ENCODE measurements at regions not wholly inside any gene's neighbourhood (a gene's known extent, or its start where the extent isn't known, plus 50 kb on each side); places are given as distances from the start of the nearest gene placed in this dataset.

- H3K36me3 ChIP-seq (ENCODE audit: control insufficient read depth, insufficient read depth, low read length): no peaks in the 10 kb centered on the region
- H3K9me3 ChIP-seq (ENCODE audit: control insufficient read depth, low read length): no peaks in the 10 kb centered on the region
- H3K27ac ChIP-seq (ENCODE audit: insufficient read depth, low read length, poor library complexity, severe bottlenecking): no peak overlapping the region
- no peaks in the 10 kb centered on the region for H3K27me3 ChIP-seq (replicated peaks; ENCODE audit: control insufficient read depth, insufficient read depth, low read length, poor library complexity, severe bottlenecking)
- no peak for DNase-seq
- H3K4me3 ChIP-seq (ENCODE audit: insufficient read depth, low read depth, low read length, poor library complexity, severe bottlenecking): no peak overlapping the region
- H3K4me1 ChIP-seq (ENCODE audit: control insufficient read depth, insufficient read depth, low read length, poor library complexity, severe bottlenecking): no peaks in the 10 kb centered on the region
Observed at GRCh38 chr5:74321326-74321725, 319.2 kb downstream of the ENC1 start.

- Histone ChIP-seq H3K36me3 (ENCODE audit: control insufficient read depth, insufficient read depth, low read length) (no peaks in the 10 kb centered on the region), H3K9me3 (ENCODE audit: control insufficient read depth, low read length) (no peaks in the 10 kb centered on the region), H3K27ac (ENCODE audit: insufficient read depth, low read length, poor library complexity, severe bottlenecking) (no peak overlapping the region), H3K27me3 (replicated peaks; ENCODE audit: control insufficient read depth, insufficient read depth, low read length, poor library complexity, severe bottlenecking) (no peaks in the 10 kb centered on the region), H3K4me1 (ENCODE audit: control insufficient read depth, insufficient read depth, low read length, poor library complexity, severe bottlenecking) (no peaks in the 10 kb centered on the region), H3K4me3 (ENCODE audit: insufficient read depth, low read depth, low read length, poor library complexity, severe bottlenecking) (no peak overlapping the region)
- DNase-seq: no peak
Observed at GRCh38 chr5:74320526-74320925, 320.0 kb downstream of the ENC1 start.

- no peaks in the 10 kb centered on the region for H3K4me1 ChIP-seq (ENCODE audit: control insufficient read depth, insufficient read depth, low read length, poor library complexity, severe bottlenecking)
- H3K27me3 ChIP-seq (replicated peaks; ENCODE audit: control insufficient read depth, insufficient read depth, low read length, poor library complexity, severe bottlenecking): no peaks in the 10 kb centered on the region
- H3K27ac ChIP-seq (ENCODE audit: insufficient read depth, low read length, poor library complexity, severe bottlenecking): no peak overlapping the region
- H3K9me3 ChIP-seq (ENCODE audit: control insufficient read depth, low read length): no peaks in the 10 kb centered on the region
- H3K36me3 ChIP-seq (ENCODE audit: control insufficient read depth, insufficient read depth, low read length): no peaks in the 10 kb centered on the region
- no peak for DNase-seq
- H3K4me3 ChIP-seq (ENCODE audit: insufficient read depth, low read depth, low read length, poor library complexity, severe bottlenecking): no peak overlapping the region
Observed at GRCh38 chr5:74319076-74319475, 321.5 kb downstream of the ENC1 start.

GRCh38 chr5:74316064-74316603, 324.4 kb downstream of the ENC1 start:
- no peaks in the 10 kb centered on the region for H3K4me1 ChIP-seq (ENCODE audit: control insufficient read depth, insufficient read depth, low read length, poor library complexity, severe bottlenecking)
- DNase-seq: no peak
- H3K27me3 ChIP-seq (replicated peaks; ENCODE audit: control insufficient read depth, insufficient read depth, low read length, poor library complexity, severe bottlenecking): no peaks in the 10 kb centered on the region
- H3K4me3 ChIP-seq (ENCODE audit: insufficient read depth, low read depth, low read length, poor library complexity, severe bottlenecking): no peak overlapping the region
- H3K36me3 ChIP-seq (ENCODE audit: control insufficient read depth, insufficient read depth, low read length): no peaks in the 10 kb centered on the region
- no peak overlapping the region for H3K27ac ChIP-seq (ENCODE audit: insufficient read depth, low read length, poor library complexity, severe bottlenecking)
- no peaks in the 10 kb centered on the region for H3K9me3 ChIP-seq (ENCODE audit: control insufficient read depth, low read length)

GRCh38 chr5:74314906-74315305, 325.6 kb downstream of the ENC1 start:
- Histone ChIP-seq H3K4me3 (ENCODE audit: insufficient read depth, low read depth, low read length, poor library complexity, severe bottlenecking) (no peak overlapping the region), H3K27ac (ENCODE audit: insufficient read depth, low read length, poor library complexity, severe bottlenecking) (no peak overlapping the region), H3K9me3 (ENCODE audit: control insufficient read depth, low read length) (no peaks in the 10 kb centered on the region), H3K27me3 (replicated peaks; ENCODE audit: control insufficient read depth, insufficient read depth, low read length, poor library complexity, severe bottlenecking) (no peaks in the 10 kb centered on the region), H3K4me1 (ENCODE audit: control insufficient read depth, insufficient read depth, low read length, poor library complexity, severe bottlenecking) (no peaks in the 10 kb centered on the region), H3K36me3 (ENCODE audit: control insufficient read depth, insufficient read depth, low read length) (no peaks in the 10 kb centered on the region)
- no peak for DNase-seq

- no peak for DNase-seq
- Histone ChIP-seq H3K27me3 (replicated peaks; ENCODE audit: control insufficient read depth, insufficient read depth, low read length, poor library complexity, severe bottlenecking) (no peaks in the 10 kb centered on the region), H3K4me1 (ENCODE audit: control insufficient read depth, insufficient read depth, low read length, poor library complexity, severe bottlenecking) (no peaks in the 10 kb centered on the region)
Observed at GRCh38 chr5:74313896-74314295, 326.6 kb downstream of the ENC1 start.

GRCh38 chr5:74312746-74313145, 327.8 kb downstream of the ENC1 start:
- Histone ChIP-seq H3K36me3 (ENCODE audit: control insufficient read depth, insufficient read depth, low read length) (no peaks in the 10 kb centered on the region), H3K4me3 (ENCODE audit: insufficient read depth, low read depth, low read length, poor library complexity, severe bottlenecking) (no peak overlapping the region), H3K27ac (ENCODE audit: insufficient read depth, low read length, poor library complexity, severe bottlenecking) (no peak overlapping the region), H3K4me1 (ENCODE audit: control insufficient read depth, insufficient read depth, low read length, poor library complexity, severe bottlenecking) (no peaks in the 10 kb centered on the region), H3K9me3 (ENCODE audit: control insufficient read depth, low read length) (no peaks in the 10 kb centered on the region), H3K27me3 (replicated peaks; ENCODE audit: control insufficient read depth, insufficient read depth, low read length, poor library complexity, severe bottlenecking) (no peaks in the 10 kb centered on the region)
- DNase-seq: no peak

More at GRCh38 chr5:74313896-74314295, 326.6 kb downstream of the ENC1 start:
- Histone ChIP-seq H3K36me3 (ENCODE audit: control insufficient read depth, insufficient read depth, low read length) (no peaks in the 10 kb centered on the region), H3K27ac (ENCODE audit: insufficient read depth, low read length, poor library complexity, severe bottlenecking) (no peak overlapping the region), H3K4me3 (ENCODE audit: insufficient read depth, low read depth, low read length, poor library complexity, severe bottlenecking) (no peak overlapping the region), H3K9me3 (ENCODE audit: control insufficient read depth, low read length) (no peaks in the 10 kb centered on the region)

GRCh38 chr5:74311961-74312360, 328.6 kb downstream of the ENC1 start:
- no peaks in the 10 kb centered on the region for H3K36me3 ChIP-seq (ENCODE audit: control insufficient read depth, insufficient read depth, low read length)
- DNase-seq: no peak
- no peak overlapping the region for H3K27ac ChIP-seq (ENCODE audit: insufficient read depth, low read length, poor library complexity, severe bottlenecking)
- no peaks in the 10 kb centered on the region for H3K4me1 ChIP-seq (ENCODE audit: control insufficient read depth, insufficient read depth, low read length, poor library complexity, severe bottlenecking)
- H3K9me3 ChIP-seq (ENCODE audit: control insufficient read depth, low read length): no peaks in the 10 kb centered on the region
- H3K4me3 ChIP-seq (ENCODE audit: insufficient read depth, low read depth, low read length, poor library complexity, severe bottlenecking): no peak overlapping the region
- no peaks in the 10 kb centered on the region for H3K27me3 ChIP-seq (replicated peaks; ENCODE audit: control insufficient read depth, insufficient read depth, low read length, poor library complexity, severe bottlenecking)

GRCh38 chr5:74310997-74311930, 329.3 kb downstream of the ENC1 start:
- DNase-seq: no peak
- H3K4me3 ChIP-seq (ENCODE audit: insufficient read depth, low read depth, low read length, poor library complexity, severe bottlenecking): no peak overlapping the region
- H3K27ac ChIP-seq (ENCODE audit: insufficient read depth, low read length, poor library complexity, severe bottlenecking): no peak overlapping the region
- no peaks in the 10 kb centered on the region for H3K27me3 ChIP-seq (replicated peaks; ENCODE audit: control insufficient read depth, insufficient read depth, low read length, poor library complexity, severe bottlenecking)
- no peaks in the 10 kb centered on the region for H3K4me1 ChIP-seq (ENCODE audit: control insufficient read depth, insufficient read depth, low read length, poor library complexity, severe bottlenecking)
- H3K9me3 ChIP-seq (ENCODE audit: control insufficient read depth, low read length): no peaks in the 10 kb centered on the region
- H3K36me3 ChIP-seq (ENCODE audit: control insufficient read depth, insufficient read depth, low read length): no peaks in the 10 kb centered on the region

GRCh38 chr5:74310386-74310785, 330.1 kb downstream of the ENC1 start:
- DNase-seq: no peak
- H3K4me1 ChIP-seq (ENCODE audit: control insufficient read depth, insufficient read depth, low read length, poor library complexity, severe bottlenecking): no peaks in the 10 kb centered on the region
- no peak overlapping the region for H3K27ac ChIP-seq (ENCODE audit: insufficient read depth, low read length, poor library complexity, severe bottlenecking)
- no peaks in the 10 kb centered on the region for H3K27me3 ChIP-seq (replicated peaks; ENCODE audit: control insufficient read depth, insufficient read depth, low read length, poor library complexity, severe bottlenecking)
- H3K9me3 ChIP-seq (ENCODE audit: control insufficient read depth, low read length): no peaks in the 10 kb centered on the region
- H3K36me3 ChIP-seq (ENCODE audit: control insufficient read depth, insufficient read depth, low read length): no peaks in the 10 kb centered on the region
- no peak overlapping the region for H3K4me3 ChIP-seq (ENCODE audit: insufficient read depth, low read depth, low read length, poor library complexity, severe bottlenecking)

Data from effector memory CD4-positive, alpha-beta T cell (primary cell).